ENCODE measurements at regions not wholly inside any gene's neighbourhood (a gene's known extent, or its start where the extent isn't known, plus 50 kb on each side); places are given as distances from the start of the nearest gene placed in this dataset.
"Not testable (repeated sequence)": the region's sequence is repeated elsewhere in the genome, so short reads cannot be mapped to it uniquely, and the experiment has no call there.

DNA sequence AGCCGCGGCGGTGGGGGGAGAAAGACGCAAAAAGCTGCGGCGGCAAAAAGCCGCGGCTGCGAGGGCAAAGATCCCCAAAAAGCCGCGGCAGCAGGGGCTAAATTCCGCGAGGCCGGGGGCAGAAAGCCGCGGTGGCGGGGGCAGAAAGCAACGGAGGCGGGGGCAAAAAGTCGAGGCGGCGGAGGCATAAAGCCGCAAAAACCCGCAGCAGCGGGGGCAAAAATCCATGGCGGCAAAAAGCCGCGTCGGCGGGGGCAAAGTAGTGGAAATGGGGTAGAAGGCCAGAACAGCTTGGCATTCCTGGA lies 1669.2 kb downstream of the RPIA start:
- TF ChIP-seq, protein P1, sequence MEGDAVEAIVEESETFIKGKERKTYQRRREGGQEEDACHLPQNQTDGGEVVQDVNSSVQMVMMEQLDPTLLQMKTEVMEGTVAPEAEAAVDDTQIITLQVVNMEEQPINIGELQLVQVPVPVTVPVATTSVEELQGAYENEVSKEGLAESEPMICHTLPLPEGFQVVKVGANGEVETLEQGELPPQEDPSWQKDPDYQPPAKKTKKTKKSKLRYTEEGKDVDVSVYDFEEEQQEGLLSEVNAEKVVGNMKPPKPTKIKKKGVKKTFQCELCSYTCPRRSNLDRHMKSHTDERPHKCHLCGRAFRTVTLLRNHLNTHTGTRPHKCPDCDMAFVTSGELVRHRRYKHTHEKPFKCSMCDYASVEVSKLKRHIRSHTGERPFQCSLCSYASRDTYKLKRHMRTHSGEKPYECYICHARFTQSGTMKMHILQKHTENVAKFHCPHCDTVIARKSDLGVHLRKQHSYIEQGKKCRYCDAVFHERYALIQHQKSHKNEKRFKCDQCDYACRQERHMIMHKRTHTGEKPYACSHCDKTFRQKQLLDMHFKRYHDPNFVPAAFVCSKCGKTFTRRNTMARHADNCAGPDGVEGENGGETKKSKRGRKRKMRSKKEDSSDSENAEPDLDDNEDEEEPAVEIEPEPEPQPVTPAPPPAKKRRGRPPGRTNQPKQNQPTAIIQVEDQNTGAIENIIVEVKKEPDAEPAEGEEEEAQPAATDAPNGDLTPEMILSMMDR (IDR thresholded peaks at IDR 0.05) = not testable (repeated sequence)
- not testable (repeated sequence) for TF ChIP-seq POLR2AphosphoS5 (IDR thresholded peaks at IDR 0.05; ENCODE audit: insufficient read depth in 1 of 2, low read depth in 1 of 2)

Measured in vagina (tissue), 2 donors.